ENCODE measurements at regions not wholly inside any gene's neighbourhood (a gene's known extent, or its start where the extent isn't known, plus 50 kb on each side); places are given as distances from the start of the nearest gene placed in this dataset.
A peak's percentile ranks its signal among the peaks of the same experiment; 100 is the strongest.

GRCh38 chr6:26223650-26224546, 136.7 kb downstream of the HFE start:
- POLR2A ChIA-PET, result interaction anchor here (1.1 to 6.4 kb wide), 18 partner anchors 8 to 1666 kb away, joined by 3 to 107 read pairs (median 8); a partner anchor contains a TSS
- under 1% methylated on average over 26 of the region's 26 CpGs for WGBS (ENCODE audit: low lambda C conversion rate)
- Histone ChIP-seq H3K9me2 (no peaks in the 10 kb centered on the region), H3K36me3 (replicated peaks in 1 of 2; ENCODE audit: control insufficient read depth in 1 of 2, insufficient read depth in 2 of 2, low read length in 1 of 2) (no peaks in the 10 kb centered on the region), H3K4me2 (peak overlapping the region; percentile 77), H3K79me2 (ENCODE audit: insufficient read depth) (no peaks in the 10 kb centered on the region), H3K9me3 (no peaks in the 10 kb centered on the region), H3K9ac (peak overlapping the region; percentile 95), H3K27me3 (ENCODE audit: insufficient read depth) (no peaks in the 10 kb centered on the region), H3K4me3 (ENCODE audit: low read depth in 2 of 2, low read length in 1 of 2) (peak overlapping the region; percentile 72 to 80), H3K4me1 (ENCODE audit: control insufficient read depth in 1 of 2, insufficient read depth in 2 of 2, low read depth in 1 of 2, low read length in 1 of 2) (peaks cover 8 to 18% of the 10 kb centered on the region in 2 experiments; a peak in 3 of 4 replicates), H3K27ac (ENCODE audit: low read depth in 2 of 2, low read length in 1 of 2) (peak overlapping the region; percentile 99 to 100), H3F3A (replicated peaks; ENCODE audit: insufficient read depth) (peaks cover 39% of the 10 kb centered on the region), H2AFZ (ENCODE audit: low read depth) (peak overlapping the region; percentile 39; the same call in 1 of the 2 replicates), H4K20me1 (ENCODE audit: insufficient read depth) (no peaks in the 10 kb centered on the region)
- CTCF ChIA-PET, result interaction anchor here (0.6 to 3.7 kb wide), 4 partner anchors 10 to 232 kb away, joined by 3 to 27 read pairs (median 4); a partner anchor contains a TSS
- DNase-seq, result peak; percentile 36
- TF ChIP-seq, protein P1, sequence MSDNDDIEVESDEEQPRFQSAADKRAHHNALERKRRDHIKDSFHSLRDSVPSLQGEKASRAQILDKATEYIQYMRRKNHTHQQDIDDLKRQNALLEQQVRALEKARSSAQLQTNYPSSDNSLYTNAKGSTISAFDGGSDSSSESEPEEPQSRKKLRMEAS (IDR thresholded peaks at IDR 0.05; ENCODE audit: low read depth), result peak; percentile 38; the same call in 1 of the 2 replicates
- TF ChIP-seq USF1 (IDR thresholded peaks at IDR 0.05; ENCODE audit: borderline replicate concordance, low read depth), result no peak
- 0 out of 4 replicates have a peak, but pooled peaks of 1 of the 2 experiments have one; percentile 3 for TF ChIP-seq EP300 (IDR thresholded peaks at IDR 0.05; ENCODE audit: borderline replicate concordance in 1 of 2, low read depth in 1 of 2, low read length in 1 of 2)
- no peak for TF ChIP-seq RFX5 (IDR thresholded peaks at IDR 0.05; ENCODE audit: low read length)
- TF ChIP-seq RXRA (IDR thresholded peaks at IDR 0.05; ENCODE audit: borderline replicate concordance, low read depth), result no peak
- TF ChIP-seq, protein P2, sequence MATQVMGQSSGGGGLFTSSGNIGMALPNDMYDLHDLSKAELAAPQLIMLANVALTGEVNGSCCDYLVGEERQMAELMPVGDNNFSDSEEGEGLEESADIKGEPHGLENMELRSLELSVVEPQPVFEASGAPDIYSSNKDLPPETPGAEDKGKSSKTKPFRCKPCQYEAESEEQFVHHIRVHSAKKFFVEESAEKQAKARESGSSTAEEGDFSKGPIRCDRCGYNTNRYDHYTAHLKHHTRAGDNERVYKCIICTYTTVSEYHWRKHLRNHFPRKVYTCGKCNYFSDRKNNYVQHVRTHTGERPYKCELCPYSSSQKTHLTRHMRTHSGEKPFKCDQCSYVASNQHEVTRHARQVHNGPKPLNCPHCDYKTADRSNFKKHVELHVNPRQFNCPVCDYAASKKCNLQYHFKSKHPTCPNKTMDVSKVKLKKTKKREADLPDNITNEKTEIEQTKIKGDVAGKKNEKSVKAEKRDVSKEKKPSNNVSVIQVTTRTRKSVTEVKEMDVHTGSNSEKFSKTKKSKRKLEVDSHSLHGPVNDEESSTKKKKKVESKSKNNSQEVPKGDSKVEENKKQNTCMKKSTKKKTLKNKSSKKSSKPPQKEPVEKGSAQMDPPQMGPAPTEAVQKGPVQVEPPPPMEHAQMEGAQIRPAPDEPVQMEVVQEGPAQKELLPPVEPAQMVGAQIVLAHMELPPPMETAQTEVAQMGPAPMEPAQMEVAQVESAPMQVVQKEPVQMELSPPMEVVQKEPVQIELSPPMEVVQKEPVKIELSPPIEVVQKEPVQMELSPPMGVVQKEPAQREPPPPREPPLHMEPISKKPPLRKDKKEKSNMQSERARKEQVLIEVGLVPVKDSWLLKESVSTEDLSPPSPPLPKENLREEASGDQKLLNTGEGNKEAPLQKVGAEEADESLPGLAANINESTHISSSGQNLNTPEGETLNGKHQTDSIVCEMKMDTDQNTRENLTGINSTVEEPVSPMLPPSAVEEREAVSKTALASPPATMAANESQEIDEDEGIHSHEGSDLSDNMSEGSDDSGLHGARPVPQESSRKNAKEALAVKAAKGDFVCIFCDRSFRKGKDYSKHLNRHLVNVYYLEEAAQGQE (IDR thresholded peaks at IDR 0.05; ENCODE audit: low read depth, low read length), result no peak
- TF ChIP-seq CHD2 (IDR thresholded peaks at IDR 0.05; ENCODE audit: low read length, partially characterized antibody), result no peak
- no peak for TF ChIP-seq FOSL2 (IDR thresholded peaks at IDR 0.05; ENCODE audit: borderline replicate concordance, low read depth)
- peak; percentile 65 for TF ChIP-seq POLR2AphosphoS5 (IDR thresholded peaks at IDR 0.05; ENCODE audit: low read depth, low read length)
- TF ChIP-seq IRF3 (IDR thresholded peaks at IDR 0.05; ENCODE audit: low read depth, low read length), result no peak; the same call in 1 of the 2 replicates
- TF ChIP-seq YY1 (IDR thresholded peaks at IDR 0.05; ENCODE audit: low read depth), result peak; percentile 91
- no peak for TF ChIP-seq MEF2A (IDR thresholded peaks at IDR 0.05; ENCODE audit: borderline replicate concordance, low read depth)
- TF ChIP-seq TEAD4 (IDR thresholded peaks at IDR 0.05; ENCODE audit: borderline replicate concordance, insufficient read depth), result no peak
- TF ChIP-seq SMC3 (IDR thresholded peaks at IDR 0.05; ENCODE audit: low read depth, low read length), result no peak
- peak; percentile 64 for TF ChIP-seq NRF1 (IDR thresholded peaks at IDR 0.05; ENCODE audit: low read depth, low read length)
- no peak for TF ChIP-seq SIN3A (IDR thresholded peaks at IDR 0.05; ENCODE audit: borderline replicate concordance, low read depth, low read length)
- no peak for TF ChIP-seq GABPA (IDR thresholded peaks at IDR 0.05; ENCODE audit: low read depth)
- 0 out of 2 replicates have a peak, but pooled peaks have one; percentile 14 for TF ChIP-seq ELF1 (IDR thresholded peaks at IDR 0.05)
- no peak; the same call in none of the 2 replicates for TF ChIP-seq MXI1 (IDR thresholded peaks at IDR 0.05; ENCODE audit: low read depth, low read length)
- no peak; the same call in none of the 2 replicates for TF ChIP-seq JUND (IDR thresholded peaks at IDR 0.05)
- TF ChIP-seq FOXM1 (IDR thresholded peaks at IDR 0.05; ENCODE audit: low read depth), result 0 out of 2 replicates have a peak, but pooled peaks have one; percentile 10
- TF ChIP-seq TCF12 (IDR thresholded peaks at IDR 0.05), result 0 out of 2 replicates have a peak, but pooled peaks have one; percentile 5
- no peak for TF ChIP-seq GATA2 (CRISPR knock-in tag; IDR thresholded peaks at IDR 0.05)
- TF ChIP-seq, protein P3, sequence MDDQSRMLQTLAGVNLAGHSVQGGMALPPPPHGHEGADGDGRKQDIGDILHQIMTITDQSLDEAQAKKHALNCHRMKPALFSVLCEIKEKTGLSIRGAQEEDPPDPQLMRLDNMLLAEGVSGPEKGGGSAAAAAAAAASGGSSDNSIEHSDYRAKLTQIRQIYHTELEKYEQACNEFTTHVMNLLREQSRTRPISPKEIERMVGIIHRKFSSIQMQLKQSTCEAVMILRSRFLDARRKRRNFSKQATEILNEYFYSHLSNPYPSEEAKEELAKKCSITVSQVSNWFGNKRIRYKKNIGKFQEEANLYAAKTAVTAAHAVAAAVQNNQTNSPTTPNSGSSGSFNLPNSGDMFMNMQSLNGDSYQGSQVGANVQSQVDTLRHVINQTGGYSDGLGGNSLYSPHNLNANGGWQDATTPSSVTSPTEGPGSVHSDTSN (IDR thresholded peaks at IDR 0.05), result peak; percentile 26
- TF ChIP-seq RCOR1 (IDR thresholded peaks at IDR 0.05; ENCODE audit: low read length), result peak; percentile 25; the same call in 1 of the 2 replicates
- no peak for TF ChIP-seq NFIC (IDR thresholded peaks at IDR 0.05; ENCODE audit: borderline replicate concordance)
- TF ChIP-seq FOXJ3 (CRISPR knock-in tag; IDR thresholded peaks at IDR 0.05), result no peak

Data from SK-N-SH (cell line).